Heart left ventricle (tissue), 16 donors: ENCODE measurements at regions not wholly inside any gene's neighbourhood (a gene's known extent, or its start where the extent isn't known, plus 50 kb on each side); places are given as distances from the start of the nearest gene placed in this dataset.

Experiments
- ATAC-seq, 4 donors: fragments of 200-7000 bp; cut with Tn5 transposase; one replicate each; pipeline ENCODE4 v1.9.1; 2020 to 2022; ENCODE audit warnings: moderate library complexity in 4 of 4, mild to moderate bottlenecking in 3 of 4, moderate number of reproducible peaks in 1 of 4
- DNase-seq, 5 donors: peaks; one replicate each; pipeline ENCODE4 v3.0.0-alpha.2; 2020
- H3K27ac ChIP-seq, 12 donors: fragments of 200-600 bp; sonication (generic) in 4 of 12; one replicate each; pipeline versions ENCODE4 v1.5.0 to v1.8.0; 2016 to 2022; ENCODE audit warnings: mild to moderate bottlenecking in 2 of 12
- H3K27me3 ChIP-seq, 9 donors: fragments of 200-600 bp; sonication (generic) in 2 of 9; one replicate each; pipeline versions ENCODE4 v1.5.1 to v1.8.0; 2016 to 2022; ENCODE audit warnings: mild to moderate bottlenecking in 3 of 9
- H3K36me3 ChIP-seq, 9 donors: fragments of 200-600 bp; sonication (generic) in 2 of 9; one replicate each; pipeline versions ENCODE4 v1.5.0 to v1.8.0; 2018 to 2022; ENCODE audit warnings: mild to moderate bottlenecking in 2 of 9
- H3K4me1 ChIP-seq, 12 donors: fragments of 200-600 bp; sonication (generic) in 4 of 12; one replicate each; pipeline versions ENCODE4 v1.5.0 to v1.8.0; 2016 to 2022; ENCODE audit warnings: mild to moderate bottlenecking in 3 of 12
- H3K4me3 ChIP-seq, 12 donors: fragments of 200-600 bp; sonication (generic) in 4 of 12; one replicate each; pipeline versions ENCODE4 v1.5.0 to v1.8.0; 2017 to 2022; ENCODE audit warnings: mild to moderate bottlenecking in 9 of 12, moderate library complexity in 4 of 12
- H3K9me3 ChIP-seq, 12 donors: fragments of 200-600 bp; sonication (generic) in 4 of 12; one replicate each; pipeline versions ENCODE4 v1.5.0 to v1.8.0; 2016 to 2022; ENCODE audit warnings: mild to moderate bottlenecking in 1 of 12
- CTCF ChIP-seq, 12 donors: fragments of 200-600 bp; sonication (generic) in 4 of 12; IDR thresholded peaks; one replicate each; pipeline versions ENCODE4 v1.5.0 to v1.8.0; 2018 to 2022; ENCODE audit warnings: antibody characterized with exemption in 12 of 12, mild to moderate bottlenecking in 5 of 12
- POLR2A ChIP-seq, 2 donors: fragments of 450-650 bp; IDR thresholded peaks; one replicate each; pipeline ENCODE4 v1.6.1; 2017; ENCODE audit warnings: antibody characterized with exemption in 2 of 2, mild to moderate bottlenecking in 2 of 2, moderate library complexity in 2 of 2
- WGBS, 4 donors: extraction: QIAGEN DNeasy Blood & Tissue Kit in 2 of 4; methylation state at CpG; one replicate each; pipeline versions ENCODE4 v1.1.5 to v1.1.7; 2013 to 2018; 5-methylcytosine and 5-hydroxymethylcytosine counted together
- intact Hi-C, 10 donors: fragments of 100-400 bp; cut with DNase I; formaldehyde crosslinking; loops; one replicate each; pipeline versions ENCODE4 v1.11.1 to v1.14.2; 2022
- donor health status: ischemic (EF 13 %, LVEDD 7.1; RV severe dilation, severe dysfunction).
- donor health status: healthy with polysubstance abuse.
- donor health status: DM: no; HTN: yes; CAD: no.
- donor health status: DM: no; HTN: no; CAD: no.
- donor health status: ischemic (EF 25% LVEDD 6.9; RV normal size, moderate dysfunction).
- donor health status: ischemic (EF 25% LVEDD 5.7; RV mildly dilated, moderate dysfunction).
- donor health status: healthy.
- donor health status: DM: yes; HTN: yes; CAD: no.
- donor health status: ischemic (EF 35%, LVEDD 5.7; RV mildly dilated, moderate dysfunction).
- donor health status: nonischemic (EF 11% LVEDD 7.7; RV severe dilation, severe dysfunction).
- donor health status: DM: yes; HTN: yes; CAD: no.
- donor health status: PGD.
- donor health status: ischemic (EF 29% LVEDD 5.4; RV normal size, mild dysfunction).
- donor health status: nonischemic (EF 23%, LVEDD 6.1; RV moderate dilation, normal function).

GRCh38 chr3:110732420-110732819 is 339.2 kb upstream of the NECTIN3 start:
- no peak overlapping the region for H3K4me3 ChIP-seq
- intact Hi-C loops: no loop called here
- no peak for ATAC-seq
- H3K27ac ChIP-seq: no peak overlapping the region
- no peak for TF ChIP-seq CTCF (IDR thresholded peaks at IDR 0.05)
- TF ChIP-seq POLR2A (IDR thresholded peaks at IDR 0.05): no peak
- no peaks in the 10 kb centered on the region for H3K9me3 ChIP-seq
- DNase-seq: no peak
- H3K4me1 ChIP-seq: no peaks in the 10 kb centered on the region
- no peaks in the 10 kb centered on the region for H3K36me3 ChIP-seq
- H3K27me3 ChIP-seq: no peaks in the 10 kb centered on the region
- 63 to 76% (median 71%) methylated on average over 4 of the region's 4 CpGs for WGBS, 4 donors

- Histone ChIP-seq H3K9me3 (no peaks in the 10 kb centered on the region), H3K4me1 (no peaks in the 10 kb centered on the region), H3K4me3 (no peak overlapping the region), H3K27ac (no peak overlapping the region), H3K27me3 (no peaks in the 10 kb centered on the region), H3K36me3 (no peaks in the 10 kb centered on the region)
- no peak for DNase-seq
- WGBS, 4 donors: 67 to 73% (median 70%) methylated on average over 3 of the region's 3 CpGs
- no peak for ATAC-seq
- intact Hi-C loops: no loop called here
- TF ChIP-seq POLR2A (IDR thresholded peaks at IDR 0.05) (no peak), CTCF (IDR thresholded peaks at IDR 0.05) (no peak)
Measured at GRCh38 chr3:110733045-110733444, 338.6 kb upstream of the NECTIN3 start.

- 51 to 66% (median 58%) methylated on average over 5 of the region's 5 CpGs for WGBS, 4 donors
- Histone ChIP-seq H3K9me3 (peaks cover 0 to 4% (median 0%) of the 10 kb centered on the region in 12 donors), H3K27ac (no peak overlapping the region), H3K36me3 (no peaks in the 10 kb centered on the region), H3K4me3 (no peak overlapping the region), H3K4me1 (no peaks in the 10 kb centered on the region), H3K27me3 (no peaks in the 10 kb centered on the region)
- ATAC-seq: no peak
- intact Hi-C loops: no loop called here
- TF ChIP-seq CTCF (IDR thresholded peaks at IDR 0.05) (no peak), POLR2A (IDR thresholded peaks at IDR 0.05) (no peak)
- DNase-seq: no peak
Measured at GRCh38 chr3:110734524-110734923, 337.1 kb upstream of the NECTIN3 start.

- H3K27ac ChIP-seq: no peak overlapping the region
- no peaks in the 10 kb centered on the region for H3K36me3 ChIP-seq
- no peak for ATAC-seq
- intact Hi-C loops: no loop called here
- H3K4me3 ChIP-seq: no peak overlapping the region
- H3K9me3 ChIP-seq: peaks cover 0 to 4% (median 0%) of the 10 kb centered on the region in 12 donors
- TF ChIP-seq CTCF (IDR thresholded peaks at IDR 0.05): no peak
- TF ChIP-seq POLR2A (IDR thresholded peaks at IDR 0.05): no peak
- no peaks in the 10 kb centered on the region for H3K27me3 ChIP-seq
- H3K4me1 ChIP-seq: no peaks in the 10 kb centered on the region
- WGBS, 4 donors: 75 to 80% (median 77%) methylated on average over 1 of the region's 1 CpG
- no peak for DNase-seq
Measured at GRCh38 chr3:110736332-110736731, 335.3 kb upstream of the NECTIN3 start.
